ENCODE measurements at regions not wholly inside any gene's neighbourhood (a gene's known extent, or its start where the extent isn't known, plus 50 kb on each side); places are given as distances from the start of the nearest gene placed in this dataset.

DNA sequence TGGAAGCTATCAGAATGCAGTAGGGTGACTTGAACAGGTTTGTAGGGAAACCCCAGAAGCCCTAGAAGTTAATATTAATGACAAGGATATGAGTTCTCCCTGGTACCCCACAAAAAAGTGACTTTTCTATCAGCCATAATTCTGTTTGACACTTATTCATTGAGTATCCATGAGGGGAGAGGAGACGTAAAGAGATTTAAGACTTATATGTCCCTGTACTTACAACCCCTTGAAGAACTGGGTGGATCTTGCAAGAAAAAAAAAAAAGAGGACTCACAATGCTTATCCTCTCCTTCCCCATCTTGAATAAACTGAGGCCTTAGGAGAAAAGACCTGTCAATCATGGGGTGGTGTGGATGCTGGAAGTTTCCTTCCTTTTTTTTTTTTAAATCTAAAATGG, 203.5 kb downstream of the CBLN1 start:
- DNase-seq (ENCODE audit: low read depth in 2 of 2), result no peak

DNA sequence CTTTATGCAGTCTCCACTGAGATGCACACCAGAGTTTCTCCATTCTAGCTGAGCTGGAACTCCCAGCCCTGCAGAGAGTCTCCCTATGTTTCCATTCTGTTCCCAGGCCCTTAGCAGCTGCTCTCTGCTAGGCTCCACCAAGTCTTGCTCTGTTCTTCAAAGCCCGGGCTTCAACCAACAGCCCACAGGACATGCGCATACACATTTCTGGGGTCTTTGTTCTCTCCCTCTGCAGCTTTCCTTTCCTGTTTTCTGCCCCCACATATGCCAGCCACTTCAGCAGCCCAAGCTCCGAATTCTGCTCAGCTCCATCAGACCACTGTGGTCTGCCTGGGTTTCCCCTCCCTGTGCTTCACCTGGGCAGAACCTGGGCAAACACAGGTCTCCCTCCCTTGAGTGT, 205.9 kb downstream of the CBLN1 start:
- no peak for DNase-seq (ENCODE audit: low read depth in 2 of 2)

DNA sequence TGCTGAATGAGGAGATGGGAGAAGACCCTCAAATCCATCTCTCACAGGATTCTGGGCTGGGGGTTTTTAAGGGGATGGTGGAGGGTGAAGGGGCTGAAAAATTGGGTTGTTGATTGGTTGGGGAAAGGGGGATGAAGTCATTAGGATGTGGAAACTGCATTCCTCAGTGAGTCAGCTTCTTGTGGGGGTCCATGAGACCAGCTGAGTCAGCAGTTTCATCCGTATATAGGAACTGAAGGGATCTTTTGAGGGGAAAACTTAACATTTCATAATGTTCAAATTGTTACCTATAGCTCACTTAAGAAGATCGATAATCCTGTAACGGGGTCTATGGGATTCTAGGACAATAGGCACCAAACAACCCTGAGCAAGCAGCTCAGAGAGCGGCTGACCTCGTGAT, 213.4 kb downstream of the CBLN1 start:
- no peak for DNase-seq (ENCODE audit: low read depth in 2 of 2)

DNA sequence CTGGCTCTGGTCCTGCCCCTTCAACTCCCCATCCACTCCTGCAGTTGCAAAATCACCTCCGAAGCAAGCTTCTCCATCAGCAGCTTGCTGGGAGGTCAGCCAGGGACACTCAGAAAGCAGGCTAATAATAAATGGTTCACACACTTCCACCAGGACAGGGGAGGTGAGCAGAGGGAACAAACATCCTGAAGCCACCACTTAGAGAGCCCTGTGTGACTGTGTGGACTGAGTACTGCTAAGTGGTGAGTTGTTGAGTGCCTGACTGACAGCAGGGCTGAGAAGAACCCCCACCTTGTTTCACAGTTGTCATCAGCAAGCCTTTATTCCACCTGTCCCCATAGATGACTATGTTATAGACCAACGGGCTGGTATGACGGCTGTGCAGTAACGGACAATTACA, 213.9 kb downstream of the CBLN1 start:
- DNase-seq (ENCODE audit: low read depth in 2 of 2), result no peak

DNA sequence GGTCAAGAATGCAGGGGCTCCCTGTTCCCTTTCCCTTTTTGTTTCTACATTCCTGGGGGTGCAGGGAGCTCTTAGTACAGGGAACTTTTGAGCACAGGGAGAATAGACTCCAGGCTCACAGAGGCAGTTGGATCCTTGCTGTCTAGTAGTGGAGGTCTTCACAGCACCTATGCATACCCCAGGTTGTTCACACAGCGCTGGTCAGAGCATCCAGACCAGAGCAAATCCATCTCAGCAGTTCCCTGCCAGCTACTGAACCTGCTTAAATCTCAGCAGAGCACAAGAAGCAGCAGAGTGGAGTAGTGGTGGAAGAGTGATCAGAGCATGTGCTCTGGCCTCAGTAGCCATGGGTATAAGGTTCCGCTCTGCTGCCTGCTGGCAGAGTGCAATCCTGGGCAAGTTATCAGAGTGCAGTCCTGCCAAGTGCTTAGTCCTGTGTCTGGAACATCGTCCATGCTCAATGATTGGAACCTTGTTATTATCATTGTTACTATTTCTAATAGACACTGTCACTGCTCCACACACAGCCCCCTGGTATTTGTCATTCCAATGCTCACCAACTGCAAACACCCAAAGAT, 220.4 kb downstream of the CBLN1 start:
- DNase-seq (ENCODE audit: low read depth in 2 of 2), result no peak

DNA sequence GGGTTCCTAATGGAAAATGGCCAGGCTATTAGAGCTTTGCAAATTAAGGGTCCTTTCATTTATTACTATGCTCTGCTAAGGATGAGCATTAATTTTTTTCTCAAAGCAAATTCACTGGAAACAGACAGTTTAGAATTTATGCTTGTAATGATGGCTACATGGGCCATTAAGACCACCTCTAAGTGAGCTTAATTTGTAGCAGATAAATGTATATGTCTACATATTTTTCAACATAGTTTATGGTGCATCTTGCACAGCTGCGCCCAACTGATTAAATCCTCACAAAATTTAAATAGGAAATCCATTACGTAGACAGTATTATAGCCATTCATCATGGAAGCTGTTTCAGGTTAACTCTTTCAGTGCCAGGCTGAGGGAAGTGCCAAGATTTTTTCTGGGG, 220.9 kb downstream of the CBLN1 start:
- DNase-seq (ENCODE audit: low read depth in 2 of 2), result no peak

DNA sequence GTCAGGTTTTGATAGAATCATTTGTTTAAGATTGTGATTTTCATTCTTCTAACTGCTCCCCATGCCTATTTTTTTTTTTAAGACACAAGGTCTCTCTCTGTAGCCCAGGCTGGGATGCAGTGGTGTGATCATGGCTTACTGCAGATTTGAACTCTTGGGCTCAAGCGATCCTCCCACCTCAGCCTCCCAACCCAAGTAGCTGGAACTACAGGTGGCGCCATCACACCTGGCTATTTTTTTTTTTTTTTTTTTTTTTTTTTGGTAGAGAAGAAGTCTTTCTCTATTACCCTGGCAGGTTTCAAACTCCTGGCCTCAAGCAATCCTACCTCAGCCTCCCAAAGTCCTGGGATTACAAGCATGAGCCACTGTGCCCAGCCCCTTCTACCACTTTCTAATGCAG, 223.3 kb downstream of the CBLN1 start:
- no peak for DNase-seq (ENCODE audit: low read depth in 2 of 2)

DNA sequence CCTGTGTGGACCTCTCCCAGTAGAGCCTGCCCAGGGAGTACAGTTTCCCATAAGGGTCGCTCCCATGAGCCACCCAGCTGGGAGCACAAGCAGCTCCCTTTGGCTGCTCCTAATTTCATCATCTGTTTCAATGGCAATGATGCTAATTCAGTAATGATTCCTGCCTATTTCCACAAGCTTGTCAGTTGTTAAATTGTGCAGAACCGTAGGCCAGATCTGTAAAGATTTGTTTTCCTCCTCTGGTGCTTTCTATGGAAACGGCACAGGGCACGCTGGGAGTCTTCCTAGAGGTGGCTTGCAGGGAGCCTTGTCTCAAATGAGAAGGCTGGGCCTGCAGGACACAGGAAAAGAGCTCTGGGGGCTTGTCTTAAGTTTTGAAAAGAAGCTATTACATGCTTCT, 223.7 kb downstream of the CBLN1 start:
- no peak for DNase-seq (ENCODE audit: low read depth in 2 of 2)

DNA sequence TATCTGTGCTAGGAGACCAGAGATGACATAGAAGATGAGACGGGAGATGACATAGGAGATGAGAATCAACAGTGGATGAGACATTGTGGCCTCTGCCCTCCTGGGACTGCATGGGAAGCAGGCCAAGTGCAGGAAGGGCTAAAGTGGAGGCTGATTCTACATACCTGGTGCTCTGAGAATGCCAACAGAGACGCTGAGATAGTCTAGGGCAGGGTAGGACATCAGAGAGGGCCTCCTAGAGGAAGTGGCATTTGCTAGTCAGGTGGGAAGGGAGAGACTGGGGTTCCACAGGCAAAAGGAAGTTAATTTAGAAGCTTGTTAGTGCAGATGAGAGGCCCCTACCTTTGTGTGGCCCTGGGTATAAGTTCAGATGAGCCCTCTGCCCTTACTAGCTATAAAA, 224.2 kb downstream of the CBLN1 start:
- DNase-seq (ENCODE audit: low read depth in 2 of 2), result no peak

DNA sequence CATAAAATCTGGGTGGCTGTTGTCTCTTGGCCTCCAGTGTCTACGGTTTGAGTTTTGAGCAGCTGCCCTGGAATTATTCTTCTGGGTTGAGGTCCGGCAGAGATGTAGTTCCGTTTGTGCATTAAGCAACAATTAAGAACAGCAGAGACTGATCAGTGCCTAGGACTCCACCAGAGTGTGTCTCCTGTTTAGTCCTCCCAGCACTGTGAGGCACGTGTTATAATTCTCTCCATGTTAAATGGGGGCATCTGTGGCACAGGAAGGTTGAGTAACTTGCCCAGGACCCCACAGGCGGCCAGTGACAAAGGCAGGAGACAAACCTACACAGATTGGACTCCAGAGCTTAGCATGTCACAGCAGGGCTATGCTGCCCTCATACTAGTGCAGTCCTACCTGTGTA, 225.1 kb downstream of the CBLN1 start:
- no peak for DNase-seq (ENCODE audit: low read depth in 2 of 2)

DNA sequence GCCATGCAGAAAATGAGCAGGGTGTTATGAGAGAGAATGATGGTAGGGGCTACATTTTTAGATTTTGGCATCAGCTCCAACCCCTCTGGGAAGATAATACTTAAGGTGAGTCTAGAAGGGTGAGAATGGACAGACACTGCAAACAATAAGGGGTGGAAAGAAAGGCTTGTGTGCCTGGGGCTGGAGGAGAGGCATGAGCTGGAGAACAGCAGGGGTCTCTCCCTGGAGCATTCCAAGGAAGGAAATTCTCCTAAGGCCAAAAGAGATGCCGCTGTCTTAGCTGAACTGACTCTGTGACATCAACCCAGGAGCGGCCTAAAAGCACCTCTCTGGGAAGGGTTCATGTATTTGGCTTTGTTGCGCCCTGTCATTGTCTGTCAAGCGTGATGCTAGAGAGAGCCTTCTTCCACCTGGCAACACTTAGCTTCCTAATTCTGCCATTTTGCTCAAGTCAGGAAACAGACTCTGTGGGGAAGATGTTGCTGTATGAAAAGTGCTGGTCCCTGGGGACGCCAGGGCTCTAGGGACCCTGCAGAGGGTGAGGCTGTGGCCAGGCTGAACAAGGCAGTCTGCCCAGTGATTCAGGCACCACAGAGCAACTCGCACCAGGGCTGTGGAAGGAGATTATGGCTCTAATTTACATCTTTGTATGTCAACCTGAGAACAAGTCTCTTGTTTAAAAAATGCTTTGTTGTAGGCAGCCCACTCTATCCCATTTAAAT, 225.7 kb downstream of the CBLN1 start:
- DNase-seq (ENCODE audit: low read depth in 2 of 2), result no peak

DNA sequence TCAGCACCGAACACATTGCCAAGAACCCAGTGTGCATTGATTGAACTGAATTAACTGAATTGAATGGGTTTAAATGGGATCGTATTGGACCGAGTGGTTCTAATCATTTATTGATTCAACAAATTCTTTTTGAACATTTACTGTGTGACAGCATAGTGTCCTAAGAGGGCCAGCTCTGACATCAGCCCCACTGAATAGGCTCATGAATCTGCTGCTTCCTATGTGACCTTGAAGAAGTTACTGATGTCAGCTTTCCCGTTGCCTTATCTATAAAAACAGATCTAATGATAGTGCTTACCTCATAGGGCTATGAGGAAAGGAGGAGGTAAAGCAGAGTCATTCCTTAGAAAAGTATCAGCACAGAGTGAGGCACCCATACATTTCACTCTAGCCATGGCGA, 226.3 kb downstream of the CBLN1 start:
- no peak for DNase-seq (ENCODE audit: low read depth in 2 of 2)

DNA sequence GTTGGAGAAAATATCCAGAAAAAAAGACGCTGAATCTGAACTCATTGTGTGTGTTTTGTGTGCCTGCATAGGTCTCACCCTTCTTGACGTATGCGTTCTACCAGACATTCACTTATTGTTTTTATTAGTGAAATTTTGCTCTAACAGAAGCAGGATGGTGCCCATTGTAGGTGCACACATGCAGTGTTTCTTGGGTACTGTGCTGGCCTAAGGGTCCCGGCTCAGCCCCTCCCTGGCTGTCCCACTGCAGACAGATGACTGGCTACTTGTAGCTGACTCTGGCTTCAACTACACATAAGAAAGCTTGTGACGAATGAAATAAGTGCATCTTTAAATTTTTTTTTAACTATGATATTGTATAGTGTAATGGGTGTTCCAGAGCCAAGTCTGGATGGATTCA, 227.0 kb downstream of the CBLN1 start:
- DNase-seq (ENCODE audit: low read depth in 2 of 2), result no peak

DNA sequence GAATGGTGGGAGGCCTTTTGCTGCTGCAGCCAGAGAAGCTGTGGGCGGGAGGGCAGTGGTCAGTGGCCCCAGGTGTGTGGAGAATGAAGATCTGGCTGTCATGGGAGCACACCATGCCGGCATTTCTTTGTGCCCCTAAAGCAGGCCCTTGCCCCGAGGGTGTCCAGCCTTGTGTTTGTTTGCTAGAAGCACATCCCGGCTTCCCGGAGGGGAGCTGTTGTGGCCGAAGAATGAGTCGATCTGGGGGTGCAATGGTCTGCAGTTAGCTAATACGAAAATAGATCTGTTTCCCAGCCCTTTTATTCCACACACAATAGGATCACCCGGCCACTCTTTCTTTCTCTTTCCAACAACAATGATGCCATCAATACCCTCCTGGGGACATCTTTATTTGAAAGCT, 228.8 kb downstream of the CBLN1 start:
- no peak for DNase-seq (ENCODE audit: low read depth in 2 of 2)

DNA sequence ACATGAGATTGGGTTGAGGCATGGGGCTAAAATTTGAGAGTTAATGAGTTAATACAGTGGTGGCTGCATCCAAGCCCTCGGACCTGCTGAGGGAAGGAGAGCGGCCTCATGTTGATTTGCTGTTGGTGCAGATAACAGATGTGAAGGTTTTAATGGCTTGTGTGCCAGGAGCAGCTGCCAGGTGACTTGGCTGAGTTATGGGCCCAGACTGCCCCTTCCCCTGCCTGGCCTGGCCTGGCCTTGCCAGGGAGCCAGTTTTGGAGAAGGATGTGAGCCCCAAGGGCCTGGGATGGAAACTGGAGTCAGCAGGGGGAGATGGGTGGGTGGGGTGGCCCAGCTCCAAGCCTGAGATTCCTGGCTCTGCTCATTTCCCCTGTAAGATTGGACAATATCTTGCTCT, 230.1 kb downstream of the CBLN1 start:
- no peak for DNase-seq (ENCODE audit: low read depth in 2 of 2)

DNA sequence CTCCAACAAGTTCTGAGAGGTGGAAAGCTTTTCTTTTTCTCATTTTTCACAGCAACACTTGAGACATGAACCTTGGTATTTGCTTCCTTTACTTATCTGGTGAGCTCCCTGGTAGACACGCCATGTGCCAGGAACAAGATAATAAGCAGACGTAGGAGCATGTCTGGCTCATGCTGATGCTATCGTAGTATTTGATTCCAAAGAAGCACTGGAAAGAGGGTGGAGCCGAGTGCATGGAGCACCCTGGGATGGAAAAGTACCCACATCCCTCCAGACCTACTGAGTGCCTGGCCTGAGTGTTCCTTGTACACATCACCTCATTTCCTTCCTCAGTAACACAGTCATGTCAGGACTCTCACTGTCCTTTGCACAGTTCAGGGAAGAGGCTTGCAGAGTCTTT, 231.0 kb downstream of the CBLN1 start:
- no peak for DNase-seq (ENCODE audit: low read depth in 2 of 2)

DNA sequence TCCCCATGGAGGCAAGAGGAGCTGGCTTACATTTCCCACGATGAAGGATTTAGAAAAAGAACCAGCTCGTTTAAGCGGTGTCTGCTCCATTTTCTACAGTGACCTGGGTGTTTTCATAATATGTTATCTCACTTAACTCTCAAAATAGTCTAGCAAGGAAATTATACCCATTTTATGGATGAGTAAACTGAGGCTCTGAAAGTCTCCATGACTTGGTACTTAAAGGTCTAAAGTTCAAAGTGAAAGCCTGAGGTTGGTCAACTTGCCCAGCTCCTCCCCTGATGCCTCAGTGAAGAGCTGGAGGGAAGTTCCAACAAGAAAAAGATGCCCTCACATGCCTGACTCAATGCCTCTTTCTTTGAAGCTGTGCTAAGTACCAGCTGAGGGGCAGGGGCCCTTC, 232.0 kb downstream of the CBLN1 start:
- no peak for DNase-seq (ENCODE audit: low read depth in 2 of 2)

DNA sequence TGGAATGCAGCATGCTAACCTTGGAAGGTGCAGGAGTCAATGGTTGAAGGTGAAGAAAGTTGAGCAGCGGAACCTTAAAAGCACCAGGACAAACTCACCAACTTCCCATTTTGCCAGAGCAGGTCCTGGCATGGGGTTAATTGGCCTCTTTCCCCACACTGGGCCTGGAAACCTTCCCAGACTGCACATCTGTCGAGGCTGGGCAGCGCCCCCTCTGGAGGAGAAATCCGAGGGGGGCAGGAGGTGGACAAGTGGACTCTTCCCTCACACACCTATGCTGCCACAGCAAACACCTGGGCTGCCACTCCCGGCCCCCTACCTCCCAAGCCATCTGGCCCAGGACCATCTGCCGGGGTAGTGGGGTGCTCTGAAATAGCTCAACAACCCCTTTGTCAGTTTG, 232.4 kb downstream of the CBLN1 start:
- DNase-seq (ENCODE audit: low read depth in 2 of 2), result no peak

DNA sequence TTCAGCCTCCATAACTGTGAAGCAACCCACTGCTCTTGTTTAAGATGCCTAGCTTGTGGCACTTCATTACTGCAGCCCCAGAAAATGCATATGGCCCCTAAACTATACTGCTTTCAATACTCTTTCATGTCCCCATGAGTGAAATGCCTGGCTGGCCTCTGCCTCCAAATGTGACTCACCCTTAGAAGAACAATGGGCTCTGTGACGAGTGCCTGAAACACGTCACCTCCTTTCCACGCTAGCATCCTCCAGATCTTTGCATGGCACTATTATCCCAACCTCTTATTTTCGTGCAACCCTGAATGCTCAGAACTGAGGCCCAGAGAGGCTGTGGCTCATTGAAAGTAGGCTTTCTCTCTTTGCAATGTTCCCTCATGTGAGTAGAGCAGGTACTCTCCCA, 233.1 kb downstream of the CBLN1 start:
- no peak for DNase-seq (ENCODE audit: low read depth in 2 of 2)

DNA sequence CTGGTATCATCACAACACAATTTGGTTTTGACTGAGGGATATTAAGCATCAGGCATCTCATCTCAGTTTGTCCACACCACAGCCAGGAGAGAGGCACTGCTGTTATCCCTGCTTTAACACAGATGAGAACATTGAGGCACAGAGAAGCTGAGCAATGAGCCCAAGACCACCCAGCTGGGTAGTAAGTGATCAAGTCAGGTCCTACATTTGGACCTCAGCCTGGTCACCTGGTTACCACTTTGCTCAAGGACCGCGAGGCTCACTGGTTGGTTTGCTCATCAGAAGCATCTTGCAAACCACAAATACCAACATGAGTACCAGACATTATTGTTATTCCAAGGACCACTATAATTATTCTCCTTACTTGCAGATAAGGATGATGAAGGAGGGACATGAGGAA, 245.5 kb downstream of the CBLN1 start:
- DNase-seq (ENCODE audit: low read depth in 2 of 2), result no peak

DNA sequence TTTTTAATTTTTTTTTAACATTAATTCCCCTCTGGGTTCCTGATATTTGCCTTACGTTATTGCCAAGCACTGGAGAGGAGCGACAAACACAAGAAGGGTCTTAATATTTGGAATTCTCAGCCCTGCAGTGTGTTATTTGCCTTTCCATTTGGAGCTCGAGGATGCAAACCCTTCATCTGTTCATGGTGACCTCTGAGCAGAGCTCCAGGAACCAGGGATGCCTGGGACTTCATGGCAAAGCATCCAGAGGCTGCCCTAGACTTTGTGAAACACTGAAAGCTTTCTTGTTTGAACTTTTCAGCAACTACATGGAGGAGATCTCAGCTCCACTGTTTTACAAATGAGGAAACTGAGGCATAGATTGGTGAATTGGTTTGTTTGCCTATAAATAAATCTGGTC, 254.2 kb downstream of the CBLN1 start:
- no peak for DNase-seq (ENCODE audit: low read depth in 2 of 2)

DNA sequence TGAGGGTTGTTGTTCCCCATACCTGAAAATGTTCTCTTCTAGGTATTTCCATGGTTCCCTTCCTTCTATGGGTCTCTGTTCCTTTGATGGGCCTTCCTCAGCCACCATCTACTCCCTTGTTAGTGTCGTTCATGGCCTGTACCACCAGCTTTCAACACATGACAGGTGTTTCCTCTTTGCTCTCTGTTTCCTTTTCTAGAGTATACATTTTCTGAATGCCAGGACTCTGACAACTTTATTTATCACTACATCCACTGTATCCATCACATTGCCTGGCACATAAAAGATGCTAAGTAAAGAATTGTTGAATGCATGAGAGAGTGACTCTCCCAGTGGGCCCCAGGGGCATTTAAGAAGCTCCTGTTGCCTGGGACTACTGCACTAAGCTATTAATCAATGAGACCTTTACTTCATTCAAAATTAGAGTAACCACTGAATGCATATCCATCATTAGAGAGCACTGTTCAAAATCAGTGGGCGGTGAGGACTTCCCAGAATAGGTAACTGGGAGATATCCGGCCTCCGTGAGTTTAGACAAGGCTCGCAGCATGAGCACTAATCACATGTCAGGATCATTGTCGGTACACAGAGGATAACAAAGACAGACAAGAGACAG, 255.0 kb downstream of the CBLN1 start:
- no peak for DNase-seq (ENCODE audit: low read depth in 2 of 2)

DNA sequence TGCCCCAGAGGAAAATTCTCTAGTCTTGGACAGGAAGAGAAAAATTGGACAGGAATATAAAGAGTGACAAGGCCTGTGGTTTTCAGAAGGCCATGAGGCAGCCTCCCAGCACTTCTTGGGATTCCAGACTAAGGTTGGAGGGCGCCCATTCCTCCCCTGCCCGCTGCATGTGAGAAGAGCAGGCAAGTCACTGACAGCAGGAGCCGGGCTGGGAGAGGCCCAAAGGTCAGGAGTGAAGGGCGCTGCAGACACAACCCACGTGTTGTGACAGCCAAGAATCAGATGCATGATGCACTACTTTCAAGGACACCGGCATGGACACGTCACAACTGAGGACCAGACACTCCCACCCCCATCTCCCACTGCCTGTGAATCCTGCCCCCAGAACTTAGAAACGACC, 256.7 kb downstream of the CBLN1 start:
- DNase-seq (ENCODE audit: low read depth in 2 of 2), result no peak

DNA sequence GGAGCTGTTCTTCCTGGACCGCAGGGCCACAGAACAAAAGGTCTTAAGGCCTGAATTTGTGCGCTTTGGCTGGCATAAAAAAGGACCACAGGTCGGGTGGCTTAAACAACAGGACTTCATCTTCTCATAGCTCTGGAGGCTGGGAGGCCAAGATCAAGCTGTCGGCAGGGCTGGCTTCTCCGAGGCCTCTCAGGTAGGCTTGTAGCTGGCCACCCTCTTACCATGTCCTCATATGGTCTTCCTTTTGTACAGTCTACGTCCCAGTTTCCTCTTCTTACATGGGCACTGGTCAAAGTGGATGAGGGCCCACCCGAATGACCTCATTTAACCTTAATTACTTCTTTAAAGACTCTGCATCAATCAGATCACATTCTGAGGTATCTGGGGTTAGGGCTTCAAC, 257.6 kb downstream of the CBLN1 start:
- no peak for DNase-seq (ENCODE audit: low read depth in 2 of 2)

Measured in stimulated activated CD8-positive, alpha-beta memory T cell treated with anti-CD3 and anti-CD28 coated beads, Interleukin-15, amount 100 ng/mL, for 48 hours (primary cell).